ENCODE measurements at regions not wholly inside any gene's neighbourhood (a gene's known extent, or its start where the extent isn't known, plus 50 kb on each side); places are given as distances from the start of the nearest gene placed in this dataset.

DNA sequence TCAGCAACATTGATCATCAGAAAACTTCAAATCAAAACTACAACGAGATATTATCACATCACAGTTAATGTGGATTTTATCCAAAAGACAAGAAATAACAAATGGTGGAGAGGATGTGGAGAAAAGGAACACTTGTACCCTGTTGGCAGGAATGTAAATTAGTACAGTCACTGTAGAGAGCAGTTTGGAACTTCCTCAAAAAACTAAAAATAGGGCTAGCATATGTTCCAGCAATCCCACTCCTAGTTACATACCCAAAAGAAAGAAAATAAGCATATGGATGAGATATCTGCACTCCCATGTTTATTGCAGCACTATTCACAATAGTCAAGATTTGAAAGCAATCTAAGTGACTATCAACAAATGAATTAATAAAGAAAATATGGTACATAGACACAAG, 887.7 kb upstream of the MAN1A1 start:
- no peak overlapping the region for H3K27ac ChIP-seq
- TF ChIP-seq ZFX (IDR thresholded peaks at IDR 0.05), result no peak
- TF ChIP-seq, protein P1, sequence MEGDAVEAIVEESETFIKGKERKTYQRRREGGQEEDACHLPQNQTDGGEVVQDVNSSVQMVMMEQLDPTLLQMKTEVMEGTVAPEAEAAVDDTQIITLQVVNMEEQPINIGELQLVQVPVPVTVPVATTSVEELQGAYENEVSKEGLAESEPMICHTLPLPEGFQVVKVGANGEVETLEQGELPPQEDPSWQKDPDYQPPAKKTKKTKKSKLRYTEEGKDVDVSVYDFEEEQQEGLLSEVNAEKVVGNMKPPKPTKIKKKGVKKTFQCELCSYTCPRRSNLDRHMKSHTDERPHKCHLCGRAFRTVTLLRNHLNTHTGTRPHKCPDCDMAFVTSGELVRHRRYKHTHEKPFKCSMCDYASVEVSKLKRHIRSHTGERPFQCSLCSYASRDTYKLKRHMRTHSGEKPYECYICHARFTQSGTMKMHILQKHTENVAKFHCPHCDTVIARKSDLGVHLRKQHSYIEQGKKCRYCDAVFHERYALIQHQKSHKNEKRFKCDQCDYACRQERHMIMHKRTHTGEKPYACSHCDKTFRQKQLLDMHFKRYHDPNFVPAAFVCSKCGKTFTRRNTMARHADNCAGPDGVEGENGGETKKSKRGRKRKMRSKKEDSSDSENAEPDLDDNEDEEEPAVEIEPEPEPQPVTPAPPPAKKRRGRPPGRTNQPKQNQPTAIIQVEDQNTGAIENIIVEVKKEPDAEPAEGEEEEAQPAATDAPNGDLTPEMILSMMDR (conservative IDR thresholded peaks at IDR 0.05), result no peak

DNA sequence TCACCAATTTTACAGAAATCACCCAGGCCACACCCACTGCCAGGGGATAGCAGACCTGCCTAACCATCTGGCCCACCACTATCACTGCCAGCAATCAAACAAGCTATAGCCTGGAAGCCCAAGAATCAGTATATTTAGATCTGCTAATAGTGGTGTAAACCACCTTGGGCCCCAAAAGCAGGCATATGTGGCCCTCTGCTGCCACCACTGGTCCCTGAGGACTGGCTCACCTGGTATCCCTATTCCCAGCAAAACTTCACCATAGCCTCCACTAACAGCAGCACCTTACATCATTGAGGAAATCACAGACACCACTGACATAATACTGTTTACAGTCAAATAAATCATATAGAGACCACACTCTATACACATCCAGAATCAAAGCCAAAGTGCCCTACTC, 880.4 kb upstream of the MAN1A1 start:
- TF ChIP-seq, protein P1 (conservative IDR thresholded peaks at IDR 0.05), result peak; percentile 26
- no peak for TF ChIP-seq ZFX (IDR thresholded peaks at IDR 0.05)
- H3K27ac ChIP-seq, result no peak overlapping the region

DNA sequence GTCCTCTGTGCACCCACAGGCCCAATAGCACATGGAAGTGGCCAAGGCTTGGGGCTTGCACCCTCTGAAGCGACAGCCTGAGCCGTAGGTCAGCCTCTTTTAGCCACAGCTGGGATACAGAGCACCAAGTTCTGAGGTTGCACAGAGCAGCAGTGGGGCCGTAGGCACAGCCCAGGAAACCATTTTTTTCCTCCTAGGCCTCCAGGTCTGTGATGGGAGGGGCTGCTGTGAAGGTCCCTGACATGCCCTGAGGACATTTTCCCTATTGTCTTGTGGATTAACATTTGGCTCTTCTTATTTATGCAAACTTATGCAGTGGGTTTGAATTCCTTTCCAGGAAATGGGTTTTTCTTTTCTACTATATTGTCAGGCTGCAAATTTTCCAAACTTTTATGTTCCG, 878.7 kb upstream of the MAN1A1 start:
- TF ChIP-seq, protein P1 (conservative IDR thresholded peaks at IDR 0.05), result no peak
- no peak for TF ChIP-seq ZFX (IDR thresholded peaks at IDR 0.05)
- H3K27ac ChIP-seq, result no peak overlapping the region

DNA sequence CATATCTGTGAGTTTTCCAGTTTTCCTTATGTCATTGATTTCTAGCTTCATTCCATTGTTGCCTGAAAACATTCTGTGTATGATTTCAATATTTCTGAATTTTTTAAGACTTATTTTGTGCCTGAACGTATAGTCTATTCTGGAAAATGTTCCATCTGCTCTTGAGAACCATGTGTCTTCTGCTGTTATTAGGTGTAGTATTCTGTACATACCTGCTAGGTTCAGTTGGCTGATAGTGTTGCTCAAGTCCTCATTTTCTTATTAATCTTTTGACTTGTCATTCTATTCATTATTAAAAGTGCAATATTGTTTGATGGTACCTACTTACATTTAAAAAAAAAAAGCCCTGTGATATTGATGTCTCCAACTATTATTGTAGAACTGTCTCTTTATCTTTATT, 869.8 kb upstream of the MAN1A1 start:
- no peak overlapping the region for H3K27ac ChIP-seq
- TF ChIP-seq ZFX (IDR thresholded peaks at IDR 0.05), result no peak
- TF ChIP-seq, protein P1 (conservative IDR thresholded peaks at IDR 0.05), result no peak

DNA sequence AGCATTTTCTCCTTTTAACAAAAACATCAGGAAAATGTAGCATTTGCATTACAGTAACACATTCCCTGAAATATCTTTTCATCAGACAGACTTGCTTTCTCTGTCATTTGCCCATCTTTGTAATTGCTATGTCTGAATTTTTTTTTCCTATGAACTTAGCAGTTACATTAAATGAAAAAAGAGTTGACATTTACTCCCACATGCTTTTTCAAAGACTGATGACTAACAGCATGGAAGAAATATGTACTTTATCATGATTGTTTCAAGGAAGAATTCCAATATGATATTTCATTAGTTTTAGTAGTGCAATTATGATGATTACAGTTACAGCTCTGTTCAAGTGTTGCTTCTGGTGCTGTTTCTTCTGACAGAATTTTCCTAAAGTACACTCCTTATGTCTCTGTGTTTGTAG, 864.5 kb upstream of the MAN1A1 start:
- H3K27ac ChIP-seq, result no peak overlapping the region
- TF ChIP-seq ZFX (IDR thresholded peaks at IDR 0.05), result no peak
- TF ChIP-seq, protein P1 (conservative IDR thresholded peaks at IDR 0.05), result no peak

DNA sequence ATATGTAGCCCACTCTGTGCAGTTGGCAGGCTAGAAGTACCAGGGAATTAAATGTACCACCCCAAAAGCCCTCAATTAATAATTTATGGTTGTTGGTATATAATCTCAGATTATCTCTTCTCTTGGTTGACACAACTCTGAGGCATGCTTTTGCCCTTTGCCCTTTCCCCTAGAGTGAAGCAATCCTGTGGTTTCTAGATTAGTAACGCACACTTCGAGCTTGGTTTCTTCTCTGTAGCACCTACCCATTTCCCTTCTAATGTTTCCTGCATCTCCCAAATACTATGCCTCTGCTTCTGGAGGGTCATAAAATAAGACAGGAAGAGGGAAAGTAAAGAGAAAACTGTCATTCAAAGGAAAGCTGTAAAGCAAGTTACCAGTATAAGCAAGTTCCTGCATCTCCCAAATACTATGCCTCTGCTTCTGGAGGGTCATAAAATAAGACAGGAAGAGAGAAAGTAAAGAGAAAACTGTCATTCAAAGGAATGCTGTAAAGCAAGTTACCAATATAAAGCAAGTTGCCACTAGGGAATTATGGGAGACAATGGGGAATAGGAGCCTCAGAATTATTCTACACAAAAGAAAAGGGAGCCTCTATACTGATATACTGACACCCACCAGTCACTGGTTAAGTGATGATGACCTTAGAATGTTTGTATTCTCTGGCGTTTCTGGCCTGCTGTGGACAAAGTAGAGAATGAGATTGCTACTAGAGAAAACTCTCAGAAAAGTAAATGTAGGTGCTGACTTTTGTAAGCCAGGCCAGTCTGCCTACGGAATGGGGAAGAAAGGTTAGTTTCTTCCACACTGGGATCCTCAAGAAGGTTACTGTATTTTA, 862.6 kb upstream of the MAN1A1 start:
- H3K27ac ChIP-seq, result no peak overlapping the region
- TF ChIP-seq ZFX (IDR thresholded peaks at IDR 0.05), result no peak
- TF ChIP-seq, protein P1 (conservative IDR thresholded peaks at IDR 0.05), result no peak

DNA sequence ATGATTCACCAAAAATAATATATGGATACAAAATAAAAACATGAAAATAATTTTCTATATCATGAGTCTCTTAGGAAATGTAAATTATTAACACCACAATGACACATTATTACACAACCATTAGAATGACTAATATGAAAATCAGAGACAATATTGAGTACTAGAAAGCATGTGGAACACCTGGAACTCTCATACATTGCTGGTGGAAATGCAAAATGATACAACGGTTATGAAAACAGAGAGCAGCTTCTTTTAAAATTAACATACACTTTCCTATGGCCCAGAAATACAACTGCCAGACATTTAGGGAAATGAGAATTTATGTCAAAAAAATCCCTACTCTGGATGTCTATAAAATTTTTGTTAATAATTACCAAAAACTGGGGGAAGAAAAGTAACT, 853.3 kb upstream of the MAN1A1 start:
- no peak overlapping the region for H3K27ac ChIP-seq

More for the DNA sequence above, 853.3 kb upstream of the MAN1A1 start:
- TF ChIP-seq, protein P1 (conservative IDR thresholded peaks at IDR 0.05), result no peak
- no peak for TF ChIP-seq ZFX (IDR thresholded peaks at IDR 0.05)

All from C4-2B (cell line).